ENCODE measurements at regions not wholly inside any gene's neighbourhood (a gene's known extent, or its start where the extent isn't known, plus 50 kb on each side); places are given as distances from the start of the nearest gene placed in this dataset.

GRCh38 chr1:195580988-195581387 is 1027.3 kb downstream of the KCNT2 start:
- DNase-seq (ENCODE audit: low read depth in 2 of 3, low spot score in 2 of 3) = no peak

- no peak for DNase-seq (ENCODE audit: low read depth in 2 of 3, low spot score in 2 of 3)
Observed at GRCh38 chr1:195577748-195578147, 1030.5 kb downstream of the KCNT2 start.

DNA sequence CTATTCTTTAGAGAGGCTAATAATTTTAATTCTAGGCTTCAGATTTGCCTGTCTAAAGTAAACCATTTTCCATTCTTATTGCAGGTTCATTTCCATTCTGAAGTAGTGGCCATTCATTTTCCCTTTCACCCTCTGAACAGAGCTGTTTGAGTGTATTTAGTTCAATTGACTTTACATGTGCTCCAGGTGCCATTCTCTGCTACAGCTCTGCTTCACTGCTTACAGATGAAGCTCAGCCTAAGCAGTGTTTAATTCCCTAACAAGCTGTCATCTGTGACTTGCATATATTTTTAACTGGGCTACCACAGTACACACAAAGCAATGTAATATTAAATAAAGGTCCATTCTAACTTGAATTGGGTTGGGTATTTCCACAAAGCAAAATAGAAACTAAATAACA is 1031.6 kb downstream of the KCNT2 start:
- no peak for DNase-seq (ENCODE audit: low read depth in 2 of 3, low spot score in 2 of 3)

GRCh38 chr1:195574511-195574910 is 1033.7 kb downstream of the KCNT2 start:
- no peak for DNase-seq (ENCODE audit: low read depth in 2 of 3, low spot score in 2 of 3)

GRCh38 chr1:195569934-195570333 is 1038.3 kb downstream of the KCNT2 start:
- DNase-seq (ENCODE audit: low read depth in 2 of 3, low spot score in 2 of 3) = no peak

DNA sequence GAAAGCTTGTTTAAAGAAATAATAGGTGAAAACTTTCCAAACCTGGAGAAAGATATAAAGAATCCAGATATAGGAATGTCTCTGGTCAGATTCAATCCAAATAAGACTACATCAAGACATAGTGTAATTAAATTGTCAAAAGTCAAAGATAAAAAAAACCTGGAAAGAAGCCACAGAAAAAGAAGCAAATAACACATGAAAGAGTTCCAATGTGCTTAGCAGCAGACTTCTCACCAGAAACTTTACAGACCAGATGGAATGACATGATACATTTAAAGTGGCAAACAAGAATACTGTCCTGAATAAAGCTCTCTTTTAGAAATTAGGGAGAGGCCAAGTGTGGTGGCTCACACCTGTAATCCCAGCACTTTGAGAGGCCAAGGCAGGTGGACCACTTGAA is 1039.9 kb downstream of the KCNT2 start:
- DNase-seq (ENCODE audit: low read depth in 2 of 3, low spot score in 2 of 3) = no peak

DNA sequence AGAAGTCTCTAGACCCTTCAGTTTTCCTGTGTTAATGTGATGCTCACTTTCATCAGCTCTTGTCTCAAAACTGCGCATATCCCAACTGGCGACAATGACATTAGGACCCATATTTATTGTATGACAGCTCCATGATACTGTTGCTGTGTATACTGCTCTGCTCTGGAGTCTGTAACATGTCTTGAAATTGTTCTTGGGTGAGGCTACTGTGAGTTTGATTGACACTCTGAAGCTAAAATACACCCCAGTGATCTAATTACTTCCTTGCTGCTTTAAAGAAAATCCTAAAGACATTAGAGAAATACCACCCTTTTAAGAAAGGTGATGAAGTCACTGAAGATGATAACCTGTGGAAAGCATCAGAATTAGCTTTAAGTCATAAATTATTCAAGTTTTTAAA is 1046.2 kb downstream of the KCNT2 start:
- DNase-seq (ENCODE audit: low read depth in 2 of 3, low spot score in 2 of 3) = no peak

GRCh38 chr1:195550071-195550862 is 1058.0 kb downstream of the KCNT2 start:
- DNase-seq (ENCODE audit: low read depth in 2 of 3, low spot score in 2 of 3) = no peak

DNA sequence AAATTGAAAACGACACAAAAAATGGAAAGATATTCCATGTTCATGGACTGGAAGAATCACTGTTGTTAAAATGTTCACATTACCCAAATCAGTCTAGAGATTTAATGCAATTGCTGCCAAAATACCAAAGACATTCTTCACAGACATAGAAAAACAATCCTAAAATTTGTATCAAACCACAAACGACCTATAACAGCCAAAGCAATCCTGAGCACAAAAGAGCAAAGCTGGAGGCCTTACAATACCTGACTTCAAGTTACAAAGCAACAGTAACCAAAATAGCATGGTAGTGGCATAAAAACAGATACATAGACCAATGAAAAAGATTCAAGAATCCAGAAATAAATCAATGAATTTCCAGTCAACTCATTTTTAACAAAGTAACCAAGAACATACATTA is 1077.3 kb downstream of the KCNT2 start:
- DNase-seq (ENCODE audit: low read depth in 2 of 3, low spot score in 2 of 3) = no peak

DNA sequence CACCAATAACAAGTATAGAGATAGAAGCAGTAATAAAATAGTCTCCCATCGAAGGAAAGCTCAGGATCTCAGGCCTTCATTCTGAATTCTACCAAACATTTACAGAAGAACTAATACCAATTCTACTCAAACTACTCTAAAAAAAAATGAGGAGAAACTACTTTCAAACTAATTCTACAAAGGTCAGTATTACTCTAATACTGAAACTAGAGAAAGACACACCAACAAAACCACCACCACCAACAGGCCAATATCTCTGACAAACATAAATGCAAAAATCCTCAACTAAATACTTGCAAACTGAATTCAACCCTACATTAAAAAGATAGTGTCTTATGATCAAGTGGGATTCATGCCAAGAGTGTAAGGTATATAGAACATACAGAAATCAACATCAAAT is 1078.4 kb downstream of the KCNT2 start:
- DNase-seq (ENCODE audit: low read depth in 2 of 3, low spot score in 2 of 3) = no peak

DNA sequence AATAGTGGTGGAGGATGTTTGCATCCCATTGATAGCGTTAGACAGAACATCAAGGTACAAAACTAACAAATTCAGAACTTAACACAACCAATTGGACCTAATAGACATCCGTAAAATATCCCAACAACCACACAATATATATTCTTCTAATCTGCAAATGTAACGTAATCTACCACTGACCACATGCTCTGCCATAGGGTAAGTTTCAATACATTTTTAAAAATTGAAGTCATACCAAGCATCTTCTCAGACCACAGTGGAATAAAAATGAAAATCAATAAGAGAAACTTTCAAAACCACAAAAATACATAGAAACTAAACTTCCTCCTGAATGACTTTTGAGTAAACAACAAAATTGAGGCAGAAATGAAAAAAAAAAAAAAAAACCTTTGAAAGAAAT is 1087.5 kb downstream of the KCNT2 start:
- no peak for DNase-seq (ENCODE audit: low read depth in 2 of 3, low spot score in 2 of 3)

GRCh38 chr1:195516036-195516435 is 1092.2 kb downstream of the KCNT2 start:
- no peak for DNase-seq (ENCODE audit: low read depth in 2 of 3, low spot score in 2 of 3)

DNA sequence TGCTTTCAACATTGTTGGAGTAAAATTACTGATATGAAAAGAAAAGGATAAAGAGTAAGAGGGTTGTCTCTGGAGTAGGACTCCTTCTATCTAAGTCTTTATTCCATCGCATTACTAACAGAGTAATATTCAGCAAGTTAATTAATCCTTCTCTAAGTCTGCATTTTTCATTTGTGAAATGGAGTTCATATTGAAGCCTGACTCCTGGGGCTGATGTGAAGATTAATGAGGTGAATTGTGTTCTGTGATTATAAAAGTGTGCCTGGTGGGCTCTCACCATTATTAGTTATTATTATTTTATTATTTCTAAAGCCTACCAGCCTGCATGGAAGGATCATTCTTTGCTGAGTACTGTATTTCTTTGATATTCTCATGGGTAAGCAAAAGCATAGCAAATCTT is 1096.7 kb downstream of the KCNT2 start:
- no peak for DNase-seq (ENCODE audit: low read depth in 2 of 3, low spot score in 2 of 3)

DNA sequence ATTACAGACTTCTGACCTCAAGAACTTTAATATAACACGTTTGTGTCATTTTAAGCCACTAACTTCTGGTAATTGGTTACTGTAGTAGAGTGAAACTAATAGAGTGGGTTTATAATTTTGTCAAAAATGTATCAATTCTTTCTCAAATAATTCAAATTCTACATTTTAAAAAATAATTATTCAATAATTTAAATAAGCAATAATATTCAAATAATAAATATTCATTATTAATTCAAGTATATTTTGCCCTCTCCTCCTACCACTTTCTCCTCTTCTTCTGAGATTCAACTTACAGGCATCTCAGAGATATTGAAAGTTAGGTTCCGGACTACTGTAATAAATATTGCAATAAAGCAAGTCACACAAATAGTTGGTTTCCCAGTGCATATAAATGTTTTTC is 1107.1 kb downstream of the KCNT2 start:
- DNase-seq (ENCODE audit: low read depth in 2 of 3, low spot score in 2 of 3) = no peak

- DNase-seq (ENCODE audit: low read depth in 2 of 3, low spot score in 2 of 3) = no peak
Observed at GRCh38 chr1:195495720-195496635, 1112.3 kb downstream of the KCNT2 start.

- no peak for DNase-seq (ENCODE audit: low read depth in 2 of 3, low spot score in 2 of 3)
Observed at GRCh38 chr1:195482137-195482536, 1126.1 kb downstream of the KCNT2 start.

DNA sequence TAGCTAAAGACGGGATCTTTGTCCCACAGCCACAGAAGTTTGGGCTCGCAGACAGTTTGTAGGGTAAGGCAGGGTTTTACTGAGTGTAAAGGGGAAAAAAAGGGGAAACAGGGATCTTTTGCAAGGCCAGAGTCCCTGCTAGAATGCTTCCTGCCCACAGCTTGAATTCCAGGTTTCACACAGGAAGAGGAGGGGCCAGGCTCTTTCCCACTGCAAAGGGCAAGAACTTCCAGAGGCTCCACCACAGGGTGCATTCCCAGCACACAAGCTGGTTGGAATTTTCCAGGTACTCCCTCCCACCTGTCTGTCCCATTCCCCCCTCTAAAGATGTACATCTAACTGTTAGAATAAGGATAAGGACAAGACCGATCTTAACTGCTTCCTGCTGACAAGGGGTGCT is 1126.9 kb downstream of the KCNT2 start:
- DNase-seq (ENCODE audit: low read depth in 2 of 3, low spot score in 2 of 3) = no peak

DNA sequence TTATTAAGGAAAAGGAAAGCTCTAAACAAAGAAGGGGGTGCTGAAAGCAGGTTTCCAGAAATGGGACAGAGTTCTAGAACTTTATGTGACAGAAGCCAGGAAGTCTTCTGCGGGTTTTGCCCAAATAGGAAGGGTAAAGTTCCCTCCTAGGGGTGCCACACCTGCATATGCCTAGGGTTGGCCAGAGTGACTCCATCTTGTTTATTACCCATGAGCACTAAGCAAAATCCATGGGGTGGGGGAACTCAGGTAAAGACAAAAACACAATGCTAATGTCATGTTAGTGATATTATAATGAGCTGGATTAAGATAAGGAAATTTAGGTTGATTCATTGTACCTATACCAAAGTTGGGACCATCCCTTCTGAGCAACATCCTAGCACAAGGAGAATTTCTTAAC is 1132.7 kb downstream of the KCNT2 start:
- DNase-seq (ENCODE audit: low read depth in 2 of 3, low spot score in 2 of 3) = no peak

DNA sequence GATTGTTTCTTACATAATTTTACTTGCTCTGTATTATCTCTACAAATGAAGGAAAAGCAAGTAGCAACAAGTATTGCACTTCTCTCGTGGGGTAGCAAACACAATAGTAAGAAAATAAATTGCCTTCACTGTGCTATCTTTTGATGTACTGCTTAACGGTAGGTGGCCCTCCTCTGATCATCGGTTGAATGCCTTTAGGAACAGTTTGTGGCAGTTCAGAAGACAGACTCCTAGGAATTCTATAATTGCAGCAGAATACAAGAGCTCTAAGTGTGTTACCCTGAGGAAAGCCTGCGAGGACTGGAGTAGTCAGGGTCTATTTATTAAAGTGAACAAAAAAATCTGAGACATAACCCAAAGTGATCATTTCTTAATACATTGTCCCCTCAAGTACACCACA is 1135.9 kb downstream of the KCNT2 start:
- DNase-seq (ENCODE audit: low read depth in 2 of 3, low spot score in 2 of 3) = no peak

DNA sequence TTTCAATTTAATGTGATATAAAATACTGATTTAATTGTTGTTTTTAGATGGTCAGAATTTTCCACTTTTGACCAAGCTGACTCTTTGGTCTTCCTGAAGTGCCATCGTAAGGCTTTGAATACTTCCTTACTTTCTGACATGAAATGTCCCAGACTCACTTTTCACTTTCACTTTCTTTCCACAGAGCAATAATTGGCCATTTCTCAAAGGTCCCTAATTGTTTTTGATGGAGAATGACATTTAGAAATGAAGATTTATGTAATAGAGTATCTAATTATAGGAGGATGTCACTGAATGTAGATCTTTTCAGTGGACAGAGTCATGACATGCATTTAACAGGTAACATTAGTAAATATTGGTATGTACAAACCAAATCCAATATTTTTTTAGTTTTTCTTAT is 1141.6 kb downstream of the KCNT2 start:
- no peak for DNase-seq (ENCODE audit: low read depth in 2 of 3, low spot score in 2 of 3)

DNA sequence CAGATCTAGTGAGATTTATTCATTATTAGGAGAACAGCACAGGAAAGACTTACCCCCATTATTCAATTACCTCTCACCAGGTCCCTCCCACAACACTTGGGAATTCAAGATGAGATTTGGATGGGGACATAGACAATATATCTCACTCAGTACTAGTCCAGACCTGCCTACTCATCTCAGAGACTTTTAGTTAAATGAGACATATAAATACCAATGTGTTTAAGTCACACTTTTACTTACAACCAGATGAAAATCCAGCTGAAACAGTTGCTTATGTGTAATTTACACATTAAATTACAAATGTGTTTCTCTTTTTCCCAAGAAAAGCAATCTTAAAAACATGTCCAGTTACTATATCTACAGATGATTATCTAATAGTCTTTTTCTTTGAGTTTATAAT is 1145.6 kb downstream of the KCNT2 start:
- DNase-seq (ENCODE audit: low read depth in 2 of 3, low spot score in 2 of 3) = no peak

GRCh38 chr1:195462152-195462551 is 1146.1 kb downstream of the KCNT2 start:
- DNase-seq (ENCODE audit: low read depth in 2 of 3, low spot score in 2 of 3) = no peak

Measured in activated CD8-positive, alpha-beta memory T cell treated with anti-CD3 and anti-CD28 coated beads for 48 hours (primary cell).